ENCODE measurements at regions not wholly inside any gene's neighbourhood (a gene's known extent, or its start where the extent isn't known, plus 50 kb on each side); places are given as distances from the start of the nearest gene placed in this dataset.

GRCh38 chr9:117612317-117612716 is 91.9 kb upstream of the TLR4 start:
- ChIA-PET CTCF (no interaction called here), POLR2A (no interaction called here)
- no peak overlapping the region for H3K27ac ChIP-seq
- FAIRE-seq (no peak), DNase-seq (ENCODE audit: low read depth in 1 of 2, low spot score in 1 of 2) (no peak), ATAC-seq (no peak)
- no peaks in the 10 kb centered on the region for H3K4me1 ChIP-seq
- no peaks in the 10 kb centered on the region for H3K9me3 ChIP-seq
- H3K4me2 ChIP-seq, result no peak overlapping the region
- no peak for TF ChIP-seq PHF8 (IDR thresholded peaks at IDR 0.05; ENCODE audit: borderline replicate concordance, low read depth)
- no peak for TF ChIP-seq TFCP2L1 (CRISPR knock-in tag; IDR thresholded peaks at IDR 0.05)
- no peak for TF ChIP-seq HOXB5 (CRISPR knock-in tag; IDR thresholded peaks at IDR 0.05)
- no peak for TF ChIP-seq ESRRA (IDR thresholded peaks at IDR 0.05; ENCODE audit: borderline replicate concordance, low read length)
- no peak for TF ChIP-seq FOXS1 (CRISPR knock-in tag; IDR thresholded peaks at IDR 0.05)
- TF ChIP-seq RCOR1 (IDR thresholded peaks at IDR 0.05; ENCODE audit: low read depth, low read length), result no peak
- TF ChIP-seq RARB (CRISPR knock-in tag; IDR thresholded peaks at IDR 0.05), result no peak
- no peak for TF ChIP-seq MAX (IDR thresholded peaks at IDR 0.05)
- TF ChIP-seq HEYL (CRISPR knock-in tag; IDR thresholded peaks at IDR 0.05), result no peak
- no peak for TF ChIP-seq PBX3 (IDR thresholded peaks at IDR 0.05)
- no peak for TF ChIP-seq HES2 (IDR thresholded peaks at IDR 0.05)
- no peak for TF ChIP-seq HMGXB4 (CRISPR knock-in tag; IDR thresholded peaks at IDR 0.05; ENCODE audit: borderline replicate concordance)
- no peak for TF ChIP-seq JUNB (IDR thresholded peaks at IDR 0.05)
- no peak for TF ChIP-seq CTCF (IDR thresholded peaks at IDR 0.05)
- TF ChIP-seq SMC3 (IDR thresholded peaks at IDR 0.05), result no peak
- WGBS (ENCODE audit: missing lambda C conversion rate), result 0% methylated on average over 1 of the region's 1 CpG
- no peak overlapping the region for H3K4me3 ChIP-seq

GRCh38 chr9:117597977-117598376 is 106.2 kb upstream of the TLR4 start:
- WGBS (ENCODE audit: missing lambda C conversion rate), result 19% methylated on average over 2 of the region's 2 CpGs
- no peak overlapping the region for H3K4me2 ChIP-seq
- POLR2A ChIA-PET, result no interaction called here
- TF ChIP-seq CEBPB (IDR thresholded peaks at IDR 0.05) (no peak), EHF (CRISPR knock-in tag; IDR thresholded peaks at IDR 0.05) (no peak), TP53 (CRISPR knock-in tag; IDR thresholded peaks at IDR 0.05) (no peak), NR3C1 (IDR thresholded peaks at IDR 0.05) (no peak), ESRRA (IDR thresholded peaks at IDR 0.05; ENCODE audit: borderline replicate concordance, low read length) (no peak)
- no peak overlapping the region for H3K4me3 ChIP-seq
- no peaks in the 10 kb centered on the region for H3K4me1 ChIP-seq
- CTCF ChIA-PET, result no interaction called here
- no peak overlapping the region for H3K27ac ChIP-seq
- no peaks in the 10 kb centered on the region for H3K9me3 ChIP-seq
- FAIRE-seq, result no peak
- no peak for DNase-seq (ENCODE audit: low read depth in 1 of 2, low spot score in 1 of 2)
- ATAC-seq, result no peak

GRCh38 chr9:117596678-117597077 is 107.5 kb upstream of the TLR4 start:
- no peaks in the 10 kb centered on the region for H3K9me3 ChIP-seq
- no peaks in the 10 kb centered on the region for H3K4me1 ChIP-seq
- FAIRE-seq (no peak), ATAC-seq (no peak), DNase-seq (ENCODE audit: low read depth in 1 of 2, low spot score in 1 of 2) (no peak)
- TF ChIP-seq E2F6 (IDR thresholded peaks at IDR 0.05; ENCODE audit: borderline replicate concordance, low read depth), result no peak
- no peak for TF ChIP-seq RARB (CRISPR knock-in tag; IDR thresholded peaks at IDR 0.05)
- TF ChIP-seq RNF2 (IDR thresholded peaks at IDR 0.05; ENCODE audit: borderline replicate concordance, low read depth), result no peak
- TF ChIP-seq POLR2AphosphoS2 (conservative IDR thresholded peaks at IDR 0.05; ENCODE audit: low read length), result no peak
- TF ChIP-seq ZNF302 (CRISPR knock-in tag; IDR thresholded peaks at IDR 0.05), result no peak
- TF ChIP-seq ELK1 (IDR thresholded peaks at IDR 0.05; ENCODE audit: low read depth, low read length), result no peak
- no peak for TF ChIP-seq HOXB13 (CRISPR knock-in tag; IDR thresholded peaks at IDR 0.05; ENCODE audit: low read depth)
- no peak for TF ChIP-seq MAFK (IDR thresholded peaks at IDR 0.05; ENCODE audit: partially characterized antibody)
- no peak for TF ChIP-seq SREBF2 (IDR thresholded peaks at IDR 0.05)
- 1% methylated on average over 2 of the region's 2 CpGs for WGBS (ENCODE audit: missing lambda C conversion rate)
- POLR2A ChIA-PET, result no interaction called here
- no peak overlapping the region for H3K4me2 ChIP-seq
- no peak overlapping the region for H3K4me3 ChIP-seq
- CTCF ChIA-PET, result no interaction called here
- no peak overlapping the region for H3K27ac ChIP-seq
